ENCODE measurements at regions not wholly inside any gene's neighbourhood (a gene's known extent, or its start where the extent isn't known, plus 50 kb on each side); places are given as distances from the start of the nearest gene placed in this dataset.

DNA sequence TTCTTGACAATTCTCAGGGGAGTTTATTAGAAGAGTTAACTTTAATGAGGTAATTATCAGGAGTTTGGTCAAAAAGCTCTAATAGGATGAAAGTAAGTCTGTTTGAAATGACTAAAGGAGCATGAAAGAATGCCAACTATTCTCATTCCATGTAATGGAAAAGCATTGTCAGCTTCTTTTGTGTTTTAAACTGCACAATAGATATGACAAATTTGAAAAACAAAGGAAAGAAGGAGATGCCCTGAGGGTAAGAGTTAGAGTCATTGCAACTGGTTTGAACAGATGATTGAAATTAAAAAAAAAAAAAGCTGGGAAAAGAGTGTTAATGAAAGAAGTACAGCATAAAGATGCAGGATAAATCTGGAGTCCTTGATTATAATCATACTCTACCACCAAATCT lies 296.8 kb upstream of the FOLH1 start:
- ATAC-seq (no peak), FAIRE-seq (no peak), DNase-seq (ENCODE audit: low spot score) (no peak)
- no peaks in the 10 kb centered on the region for H3K36me3 ChIP-seq (replicated peaks in 1 of 2; ENCODE audit: control insufficient read depth in 1 of 2, insufficient read depth in 2 of 2, low read length in 2 of 2)
- no peak overlapping the region for H3K4me2 ChIP-seq (ENCODE audit: low read depth, low read length)
- no peak overlapping the region for H3K9ac ChIP-seq (ENCODE audit: insufficient read depth, low read depth, low read length)
- no peaks in the 10 kb centered on the region for H3K27me3 ChIP-seq (ENCODE audit: control insufficient read depth in 1 of 2, insufficient read depth in 2 of 2, low read length in 2 of 2)
- H2AFZ ChIP-seq (ENCODE audit: low read length), result no peak overlapping the region
- H4K20me1 ChIP-seq (ENCODE audit: insufficient read depth, low read length), result no peaks in the 10 kb centered on the region
- H3K79me2 ChIP-seq (ENCODE audit: insufficient read depth, low read length), result no peaks in the 10 kb centered on the region
- intact Hi-C loops (cut with micrococcal nuclease; ENCODE audit: unreplicated experiment), result no loop called here
- POLR2A ChIA-PET, result no interaction called here
- H3K27ac ChIP-seq (ENCODE audit: extremely low read length, insufficient read depth, low read length), result no peak overlapping the region
- BruUV-seq (replicated peaks), result no TSS peak
- H3K9me3 ChIP-seq (ENCODE audit: low read length), result no peaks in the 10 kb centered on the region
- H3K4me1 ChIP-seq (ENCODE audit: insufficient read depth, low read length), result no peaks in the 10 kb centered on the region
- CTCF ChIA-PET (ENCODE audit: low intra/inter-chr PET ratio, low total read pairs), result no interaction called here
- no peak overlapping the region for H3K4me3 ChIP-seq (replicated peaks in 1 of 3; ENCODE audit: insufficient read depth in 1 of 3, low read depth in 2 of 3, low read length in 3 of 3)
- in situ Hi-C loops (cut with HindIII; ENCODE audit: extremely low pct_ligation_motif_present, low pct_unique_long_range_greater_than_20kb), result no loop called here
- TF ChIP-seq CBX2 (IDR thresholded peaks at IDR 0.05; ENCODE audit: low read depth, low read length) (no peak), CBX2 (CRISPR knock-in tag; IDR thresholded peaks at IDR 0.05; ENCODE audit: low read depth) (no peak), FOXA3 (CRISPR knock-in tag; IDR thresholded peaks at IDR 0.05) (no peak), ZNF720 (CRISPR knock-in tag; IDR thresholded peaks at IDR 0.05) (no peak), FOXP1 (IDR thresholded peaks at IDR 0.05) (no peak), FOXP1 (CRISPR knock-in tag; IDR thresholded peaks at IDR 0.05) (no peak), ARHGAP35 (CRISPR knock-in tag; IDR thresholded peaks at IDR 0.05; ENCODE audit: borderline replicate concordance) (no peak), HDAC1 (CRISPR knock-in tag; IDR thresholded peaks at IDR 0.05) (no peak), HOXA7 (CRISPR knock-in tag; IDR thresholded peaks at IDR 0.05) (no peak), NR2C2 (CRISPR knock-in tag; IDR thresholded peaks at IDR 0.05; ENCODE audit: borderline replicate concordance) (no peak), NFIB (CRISPR knock-in tag; IDR thresholded peaks at IDR 0.05; ENCODE audit: borderline replicate concordance) (no peak), YY1 (IDR thresholded peaks at IDR 0.05; ENCODE audit: insufficient read depth, insufficient replicate concordance, low read depth, low read length) (no peak), ZZZ3 (CRISPR knock-in tag; IDR thresholded peaks at IDR 0.05; ENCODE audit: borderline replicate concordance) (no peak)
- TF ChIP-seq, protein P1, sequence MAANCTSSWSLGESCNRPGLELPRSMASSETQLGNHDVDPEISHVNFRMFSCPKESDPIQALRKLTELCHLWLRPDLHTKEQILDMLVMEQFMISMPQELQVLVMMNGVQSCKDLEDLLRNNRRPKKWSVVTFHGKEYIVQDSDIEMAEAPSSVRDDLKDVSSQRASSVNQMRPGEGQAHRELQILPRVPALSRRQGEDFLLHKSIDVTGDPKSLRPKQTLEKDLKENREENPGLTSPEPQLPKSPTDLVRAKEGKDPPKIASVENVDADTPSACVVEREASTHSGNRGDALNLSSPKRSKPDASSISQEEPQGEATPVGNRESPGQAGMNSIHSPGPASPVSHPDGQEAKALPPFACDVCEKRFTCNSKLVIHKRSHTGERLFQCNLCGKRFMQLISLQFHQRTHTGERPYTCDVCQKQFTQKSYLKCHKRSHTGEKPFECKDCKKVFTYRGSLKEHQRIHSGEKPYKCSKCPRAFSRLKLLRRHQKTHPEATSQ (CRISPR knock-in tag; IDR thresholded peaks at IDR 0.05; ENCODE audit: borderline replicate concordance), result no peak
- TF ChIP-seq, protein P2, sequence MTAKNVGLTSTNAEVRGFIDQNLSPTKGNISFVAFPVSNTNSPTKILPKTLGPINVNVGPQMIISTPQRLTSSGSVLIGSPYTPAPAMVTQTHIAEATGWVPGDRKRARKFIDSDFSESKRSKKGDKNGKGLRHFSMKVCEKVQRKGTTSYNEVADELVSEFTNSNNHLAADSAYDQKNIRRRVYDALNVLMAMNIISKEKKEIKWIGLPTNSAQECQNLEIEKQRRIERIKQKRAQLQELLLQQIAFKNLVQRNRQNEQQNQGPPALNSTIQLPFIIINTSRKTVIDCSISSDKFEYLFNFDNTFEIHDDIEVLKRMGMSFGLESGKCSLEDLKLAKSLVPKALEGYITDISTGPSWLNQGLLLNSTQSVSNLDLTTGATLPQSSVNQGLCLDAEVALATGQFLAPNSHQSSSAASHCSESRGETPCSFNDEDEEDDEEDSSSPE (CRISPR knock-in tag; IDR thresholded peaks at IDR 0.05), result no peak
- TF ChIP-seq, protein P3, sequence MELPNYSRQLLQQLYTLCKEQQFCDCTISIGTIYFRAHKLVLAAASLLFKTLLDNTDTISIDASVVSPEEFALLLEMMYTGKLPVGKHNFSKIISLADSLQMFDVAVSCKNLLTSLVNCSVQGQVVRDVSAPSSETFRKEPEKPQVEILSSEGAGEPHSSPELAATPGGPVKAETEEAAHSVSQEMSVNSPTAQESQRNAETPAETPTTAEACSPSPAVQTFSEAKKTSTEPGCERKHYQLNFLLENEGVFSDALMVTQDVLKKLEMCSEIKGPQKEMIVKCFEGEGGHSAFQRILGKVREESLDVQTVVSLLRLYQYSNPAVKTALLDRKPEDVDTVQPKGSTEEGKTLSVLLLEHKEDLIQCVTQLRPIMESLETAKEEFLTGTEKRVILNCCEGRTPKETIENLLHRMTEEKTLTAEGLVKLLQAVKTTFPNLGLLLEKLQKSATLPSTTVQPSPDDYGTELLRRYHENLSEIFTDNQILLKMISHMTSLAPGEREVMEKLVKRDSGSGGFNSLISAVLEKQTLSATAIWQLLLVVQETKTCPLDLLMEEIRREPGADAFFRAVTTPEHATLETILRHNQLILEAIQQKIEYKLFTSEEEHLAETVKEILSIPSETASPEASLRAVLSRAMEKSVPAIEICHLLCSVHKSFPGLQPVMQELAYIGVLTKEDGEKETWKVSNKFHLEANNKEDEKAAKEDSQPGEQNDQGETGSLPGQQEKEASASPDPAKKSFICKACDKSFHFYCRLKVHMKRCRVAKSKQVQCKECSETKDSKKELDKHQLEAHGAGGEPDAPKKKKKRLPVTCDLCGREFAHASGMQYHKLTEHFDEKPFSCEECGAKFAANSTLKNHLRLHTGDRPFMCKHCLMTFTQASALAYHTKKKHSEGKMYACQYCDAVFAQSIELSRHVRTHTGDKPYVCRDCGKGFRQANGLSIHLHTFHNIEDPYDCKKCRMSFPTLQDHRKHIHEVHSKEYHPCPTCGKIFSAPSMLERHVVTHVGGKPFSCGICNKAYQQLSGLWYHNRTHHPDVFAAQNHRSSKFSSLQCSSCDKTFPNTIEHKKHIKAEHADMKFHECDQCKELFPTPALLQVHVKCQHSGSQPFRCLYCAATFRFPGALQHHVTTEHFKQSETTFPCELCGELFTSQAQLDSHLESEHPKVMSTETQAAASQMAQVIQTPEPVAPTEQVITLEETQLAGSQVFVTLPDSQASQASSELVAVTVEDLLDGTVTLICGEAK (IDR thresholded peaks at IDR 0.05), result no peak
- TF ChIP-seq, protein P3 (CRISPR knock-in tag; IDR thresholded peaks at IDR 0.05), result no peak

Measured in HepG2 (cell line).